Astrocyte (in vitro differentiated cells and primary cell): ENCODE measurements at regions not wholly inside any gene's neighbourhood (a gene's known extent, or its start where the extent isn't known, plus 50 kb on each side); places are given as distances from the start of the nearest gene placed in this dataset.

Experiments used
- EZH2 ChIP-seq: IDR thresholded peaks from 2 replicates; pipeline ENCODE4 v1.6.1; 2012; ENCODE audit warnings: mild to moderate bottlenecking, low read length, inconsistent platforms; ENCODE audit not compliant: insufficient read depth
- TF ChIP-seq, protein P1 (sequence below): IDR thresholded peaks from 2 replicates; pipeline ENCODE4 v1.5.1; 2011; ENCODE audit warnings: low read depth, mild to moderate bottlenecking, inconsistent platforms, low read length, moderate library complexity; ENCODE audit not compliant: insufficient read depth

DNA sequence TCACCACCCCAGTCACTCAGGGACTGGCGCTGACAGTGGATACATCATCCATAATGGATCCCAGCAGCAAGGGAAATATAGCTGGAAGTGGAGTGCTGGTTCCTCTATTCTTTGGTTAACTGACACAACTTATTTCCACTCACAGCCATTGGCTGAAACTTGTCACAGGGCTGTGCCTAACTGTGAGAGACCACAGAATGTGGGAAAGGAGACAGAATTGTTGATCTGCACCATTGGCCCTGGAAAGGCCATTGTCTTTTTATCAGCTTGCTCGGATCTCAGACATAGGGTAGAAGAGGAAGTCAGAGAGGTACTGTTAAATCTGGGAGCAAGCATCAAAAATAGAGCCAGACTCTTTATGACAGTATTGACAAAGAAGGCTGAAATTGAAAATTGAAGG is 451.3 kb downstream of the AJAP1 start:
- TF ChIP-seq, protein P1, sequence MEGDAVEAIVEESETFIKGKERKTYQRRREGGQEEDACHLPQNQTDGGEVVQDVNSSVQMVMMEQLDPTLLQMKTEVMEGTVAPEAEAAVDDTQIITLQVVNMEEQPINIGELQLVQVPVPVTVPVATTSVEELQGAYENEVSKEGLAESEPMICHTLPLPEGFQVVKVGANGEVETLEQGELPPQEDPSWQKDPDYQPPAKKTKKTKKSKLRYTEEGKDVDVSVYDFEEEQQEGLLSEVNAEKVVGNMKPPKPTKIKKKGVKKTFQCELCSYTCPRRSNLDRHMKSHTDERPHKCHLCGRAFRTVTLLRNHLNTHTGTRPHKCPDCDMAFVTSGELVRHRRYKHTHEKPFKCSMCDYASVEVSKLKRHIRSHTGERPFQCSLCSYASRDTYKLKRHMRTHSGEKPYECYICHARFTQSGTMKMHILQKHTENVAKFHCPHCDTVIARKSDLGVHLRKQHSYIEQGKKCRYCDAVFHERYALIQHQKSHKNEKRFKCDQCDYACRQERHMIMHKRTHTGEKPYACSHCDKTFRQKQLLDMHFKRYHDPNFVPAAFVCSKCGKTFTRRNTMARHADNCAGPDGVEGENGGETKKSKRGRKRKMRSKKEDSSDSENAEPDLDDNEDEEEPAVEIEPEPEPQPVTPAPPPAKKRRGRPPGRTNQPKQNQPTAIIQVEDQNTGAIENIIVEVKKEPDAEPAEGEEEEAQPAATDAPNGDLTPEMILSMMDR: no peak
- TF ChIP-seq EZH2: no peak
